Keratinocyte (primary cell): ENCODE measurements at regions not wholly inside any gene's neighbourhood (a gene's known extent, or its start where the extent isn't known, plus 50 kb on each side); places are given as distances from the start of the nearest gene placed in this dataset.

Experiments used
- DNase-seq: peaks from one replicate; pipeline ENCODE4 v3.0.0-alpha.2; 2011; ENCODE audit warnings: low read depth, missing footprints, low spot score
- FAIRE-seq: peaks from 2 replicates; lab custom pipeline; 2011; peaks lifted over from hg19 to GRCh38; lab: Jason Lieb, UNC
- H2AFZ ChIP-seq: 2 replicates; pipeline ENCODE4 v1.6.0; 2012; ENCODE audit warnings: low read length, control low read depth, inconsistent platforms; ENCODE audit not compliant: control insufficient read depth
- H3K27ac ChIP-seq: 2 replicates; pipeline ENCODE4 v1.5.1; 2011; ENCODE audit warnings: low read length; ENCODE audit not compliant: control insufficient read depth, insufficient read depth
- H3K27me3 ChIP-seq: 3 replicates; pipeline ENCODE4 v1.6.0; 2011; ENCODE audit warnings: low read length; ENCODE audit not compliant: control insufficient read depth, insufficient read depth; ENCODE audit errors: extremely low read depth
- H3K36me3 ChIP-seq, 2 experiments: 2 replicates in 1 of 2; 3 replicates in 1 of 2; pipeline ENCODE4 v1.5.1; 2011; ENCODE audit warnings: low read length in 2 of 2, mild to moderate bottlenecking in 1 of 2; ENCODE audit not compliant: control insufficient read depth in 2 of 2, insufficient read depth in 2 of 2; ENCODE audit errors: extremely low read depth in 1 of 2
- H3K4me1 ChIP-seq: 3 replicates; pipeline ENCODE4 v1.5.1; 2011; ENCODE audit warnings: low read length; ENCODE audit not compliant: control insufficient read depth, insufficient read depth; ENCODE audit errors: extremely low read depth
- H3K4me2 ChIP-seq: 3 replicates; pipeline ENCODE4 v1.6.0; 2011; ENCODE audit warnings: low read depth, low read length; ENCODE audit not compliant: control insufficient read depth, insufficient read depth; ENCODE audit errors: extremely low read depth
- H3K4me3 ChIP-seq, 3 experiments: fragments of 200-600 bp in 1 of 3; sonication (generic) in 1 of 3; 2 replicates in 2 of 3; 3 replicates in 1 of 3; pipeline ENCODE4 v1.5.1; 2011 to 2016; ENCODE audit warnings: low read length in 3 of 3, mild to moderate bottlenecking in 3 of 3, control low read depth in 2 of 3, inconsistent platforms in 1 of 3, low read depth in 1 of 3, mixed read lengths in 1 of 3, mixed run types in 1 of 3, moderate library complexity in 1 of 3; ENCODE audit not compliant: control insufficient read depth in 2 of 3, insufficient read depth in 2 of 3; ENCODE audit errors: extremely low read depth in 1 of 3
- H3K79me2 ChIP-seq: 2 replicates; pipeline ENCODE4 v1.6.0; 2012; ENCODE audit warnings: low read length; ENCODE audit not compliant: control insufficient read depth, insufficient read depth
- H3K9ac ChIP-seq: 3 replicates; pipeline ENCODE4 v1.6.0; 2011; ENCODE audit warnings: low read length; ENCODE audit not compliant: control insufficient read depth, insufficient read depth; ENCODE audit errors: extremely low read depth
- H3K9me1 ChIP-seq: 3 replicates; pipeline ENCODE4 v1.6.0; 2011; ENCODE audit warnings: low read length; ENCODE audit not compliant: control insufficient read depth, insufficient read depth; ENCODE audit errors: extremely low read depth
- H3K9me3 ChIP-seq: 2 replicates; pipeline ENCODE4 v1.5.1; 2012; ENCODE audit warnings: low read depth, low read length; ENCODE audit not compliant: control insufficient read depth
- H4K20me1 ChIP-seq: 3 replicates; pipeline ENCODE4 v1.6.0; 2011; ENCODE audit warnings: low read length; ENCODE audit not compliant: control insufficient read depth, insufficient read depth; ENCODE audit errors: extremely low read depth
- CTCF ChIP-seq, 3 experiments: IDR thresholded peaks in 1 of 3; conservative IDR thresholded peaks in 1 of 3; optimal IDR thresholded peaks in 1 of 3; 2 replicates in 2 of 3; 3 replicates in 1 of 3; pipeline versions ENCODE3 to v1.5.1; 2011; ENCODE audit warnings: low read length in 3 of 3, mild to moderate bottlenecking in 3 of 3, moderate library complexity in 2 of 3, control low read depth in 1 of 3, inconsistent platforms in 1 of 3; ENCODE audit not compliant: insufficient read depth in 2 of 3; ENCODE audit errors: extremely low read depth in 1 of 3
- EZH2 ChIP-seq: IDR thresholded peaks from one replicate; pipeline ENCODE4 v1.6.1; 2012; ENCODE audit warnings: inconsistent platforms, mild to moderate bottlenecking, low read length, moderate library complexity
- dilution Hi-C: fragments of 300-500 bp; cut with MboI; formaldehyde crosslinking; loops from one replicate; pipeline ENCODE4 v1.7.0; 2020; ENCODE audit warnings: low sequenced_read_pairs; ENCODE audit not compliant: extremely low pct_ligation_motif_present

GRCh38 chr12:111129149-111129767 lies 208.9 kb upstream of the MYL2 start:
- Histone ChIP-seq H3K9me3 (no peaks in the 10 kb centered on the region), H3K27ac (no peak overlapping the region), H3K4me2 (no peak overlapping the region), H2AFZ (no peak overlapping the region), H3K9me1 (no peaks in the 10 kb centered on the region), H3K79me2 (no peaks in the 10 kb centered on the region), H3K4me3 (no peak overlapping the region), H3K36me3 (no peaks in the 10 kb centered on the region), H3K27me3 (no peaks in the 10 kb centered on the region), H3K9ac (no peak overlapping the region), H4K20me1 (no peaks in the 10 kb centered on the region), H3K4me1 (no peaks in the 10 kb centered on the region)
- TF ChIP-seq EZH2: no peak
- no peak for TF ChIP-seq CTCF (optimal IDR thresholded peaks at IDR 0.05 in 1 of 3, IDR thresholded peaks at IDR 0.05 in 1 of 3, conservative IDR thresholded peaks at IDR 0.05 in 1 of 3; ENCODE audit: extremely low read depth in 1 of 3, insufficient read depth in 2 of 3, low read length in 3 of 3)
- FAIRE-seq (no peak), DNase-seq (no peak)
- dilution Hi-C loops: no loop called here

- Histone ChIP-seq H3K27me3 (peaks cover 17% of the 10 kb centered on the region), H3K36me3 (no peaks in the 10 kb centered on the region), H3K4me1 (no peaks in the 10 kb centered on the region), H3K9ac (no peak overlapping the region), H2AFZ (no peak overlapping the region), H3K9me1 (no peaks in the 10 kb centered on the region), H3K27ac (no peak overlapping the region), H3K9me3 (no peaks in the 10 kb centered on the region), H4K20me1 (no peaks in the 10 kb centered on the region), H3K4me3 (no peak overlapping the region), H3K4me2 (no peak overlapping the region), H3K79me2 (no peaks in the 10 kb centered on the region)
- dilution Hi-C loops: no loop called here
- DNase-seq (no peak), FAIRE-seq (no peak)
- TF ChIP-seq CTCF (optimal IDR thresholded peaks at IDR 0.05 in 1 of 3, IDR thresholded peaks at IDR 0.05 in 1 of 3, conservative IDR thresholded peaks at IDR 0.05 in 1 of 3; ENCODE audit: extremely low read depth in 1 of 3, insufficient read depth in 2 of 3, low read length in 3 of 3) (no peak), EZH2 (no peak)
Observed at GRCh38 chr12:111126331-111126730, 206.0 kb upstream of the MYL2 start.
